ENCODE measurements at regions not wholly inside any gene's neighbourhood (a gene's known extent, or its start where the extent isn't known, plus 50 kb on each side); places are given as distances from the start of the nearest gene placed in this dataset.

DNA sequence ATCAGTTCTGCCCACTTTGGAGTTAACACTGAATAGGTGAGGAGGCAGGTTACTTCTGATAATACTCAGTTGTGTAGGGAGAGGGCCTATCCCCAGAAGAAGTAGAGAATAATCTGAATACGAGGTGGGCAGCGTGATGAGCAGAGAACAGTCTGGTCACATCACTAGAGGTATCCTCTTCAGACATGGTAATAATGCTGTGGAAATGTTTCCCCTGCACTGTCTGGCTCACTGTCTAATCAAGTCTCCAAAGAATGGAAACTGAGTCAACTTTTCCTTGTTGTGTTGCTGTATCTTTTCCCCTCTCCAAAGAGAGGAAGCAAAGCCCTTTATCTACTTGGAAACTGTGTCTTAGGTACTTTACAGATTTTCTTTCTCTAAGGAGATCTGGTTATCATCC is 110.9 kb upstream of the ANKRD55 start:
- TF ChIP-seq, protein P1, sequence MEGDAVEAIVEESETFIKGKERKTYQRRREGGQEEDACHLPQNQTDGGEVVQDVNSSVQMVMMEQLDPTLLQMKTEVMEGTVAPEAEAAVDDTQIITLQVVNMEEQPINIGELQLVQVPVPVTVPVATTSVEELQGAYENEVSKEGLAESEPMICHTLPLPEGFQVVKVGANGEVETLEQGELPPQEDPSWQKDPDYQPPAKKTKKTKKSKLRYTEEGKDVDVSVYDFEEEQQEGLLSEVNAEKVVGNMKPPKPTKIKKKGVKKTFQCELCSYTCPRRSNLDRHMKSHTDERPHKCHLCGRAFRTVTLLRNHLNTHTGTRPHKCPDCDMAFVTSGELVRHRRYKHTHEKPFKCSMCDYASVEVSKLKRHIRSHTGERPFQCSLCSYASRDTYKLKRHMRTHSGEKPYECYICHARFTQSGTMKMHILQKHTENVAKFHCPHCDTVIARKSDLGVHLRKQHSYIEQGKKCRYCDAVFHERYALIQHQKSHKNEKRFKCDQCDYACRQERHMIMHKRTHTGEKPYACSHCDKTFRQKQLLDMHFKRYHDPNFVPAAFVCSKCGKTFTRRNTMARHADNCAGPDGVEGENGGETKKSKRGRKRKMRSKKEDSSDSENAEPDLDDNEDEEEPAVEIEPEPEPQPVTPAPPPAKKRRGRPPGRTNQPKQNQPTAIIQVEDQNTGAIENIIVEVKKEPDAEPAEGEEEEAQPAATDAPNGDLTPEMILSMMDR (IDR thresholded peaks at IDR 0.05), result no peak
- H3K9me3 ChIP-seq, result no peaks in the 10 kb centered on the region
- no peaks in the 10 kb centered on the region for H3K27me3 ChIP-seq
- no peak overlapping the region for H3K4me3 ChIP-seq
- H3K27ac ChIP-seq, result no peak overlapping the region
- peaks cover 0 to 7% of the 10 kb centered on the region in 2 donors for H3K4me1 ChIP-seq
- no peak for DNase-seq (ENCODE audit: low spot score)
- H3K36me3 ChIP-seq, result no peaks in the 10 kb centered on the region

DNA sequence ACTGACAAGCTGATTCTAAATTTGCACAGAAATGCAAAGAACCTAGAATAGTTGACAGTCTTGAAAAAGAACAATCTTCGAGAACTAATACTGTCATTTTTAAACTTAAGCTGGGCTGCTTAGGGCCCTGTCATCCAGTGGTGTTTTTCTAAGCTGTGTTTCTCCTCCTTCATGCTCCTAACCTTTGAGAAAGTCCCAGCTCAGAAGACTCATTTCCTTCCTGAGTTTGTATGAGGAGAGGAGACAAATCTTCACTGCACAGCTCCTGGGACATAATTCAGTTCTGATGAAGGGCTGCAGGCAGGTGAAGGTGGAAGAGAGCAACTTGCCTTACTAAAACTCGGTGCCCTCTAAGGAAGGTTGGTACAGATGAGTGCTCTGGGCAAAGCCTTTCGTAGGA is 109.5 kb upstream of the ANKRD55 start:
- no peak overlapping the region for H3K4me3 ChIP-seq
- no peak overlapping the region for H3K27ac ChIP-seq
- DNase-seq (ENCODE audit: low spot score), result no peak
- no peaks in the 10 kb centered on the region for H3K36me3 ChIP-seq
- TF ChIP-seq, protein P1 (IDR thresholded peaks at IDR 0.05), result no peak
- no peaks in the 10 kb centered on the region for H3K9me3 ChIP-seq
- no peaks in the 10 kb centered on the region for H3K27me3 ChIP-seq
- H3K4me1 ChIP-seq, result peaks cover 0 to 7% of the 10 kb centered on the region in 2 donors

DNA sequence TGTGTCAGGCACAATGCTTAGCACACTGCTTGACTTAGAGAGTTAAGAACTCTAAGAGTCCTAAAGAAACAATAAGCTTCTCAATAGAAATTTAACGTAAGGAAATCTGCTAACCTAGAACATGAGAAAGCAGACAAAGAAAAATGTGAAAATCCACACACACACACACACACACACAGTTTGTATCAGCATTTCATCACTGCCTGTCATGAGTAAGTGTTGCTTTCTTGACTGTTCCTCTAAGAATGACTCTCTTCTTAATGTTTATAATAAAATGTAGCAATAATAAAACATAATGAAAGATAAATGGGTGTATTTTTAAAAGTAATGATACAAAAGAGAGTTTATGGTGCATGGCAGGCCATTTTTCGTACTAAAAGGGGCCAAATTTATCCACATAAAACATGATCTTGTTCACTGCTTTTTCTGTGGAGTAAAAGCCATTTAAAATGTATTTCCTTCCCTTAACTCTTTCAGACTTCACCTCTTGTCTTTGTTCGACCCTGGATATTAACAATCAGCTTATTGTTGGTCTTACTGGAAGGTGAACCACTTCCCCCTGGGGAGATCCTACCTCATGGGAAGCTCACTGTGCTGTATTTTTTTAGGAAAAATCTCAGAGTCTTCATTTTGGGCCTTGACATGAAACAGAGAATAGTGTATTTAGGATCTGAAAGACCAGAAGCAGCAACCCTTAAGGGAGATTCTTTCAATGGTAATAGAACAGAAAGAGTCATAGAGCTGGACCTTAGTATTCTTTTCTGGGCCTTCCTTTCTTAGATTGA is 107.3 kb upstream of the ANKRD55 start:
- no peaks in the 10 kb centered on the region for H3K36me3 ChIP-seq
- no peak overlapping the region for H3K27ac ChIP-seq
- no peak for DNase-seq (ENCODE audit: low spot score)
- no peaks in the 10 kb centered on the region for H3K27me3 ChIP-seq
- TF ChIP-seq, protein P1 (IDR thresholded peaks at IDR 0.05), result no peak
- H3K4me1 ChIP-seq, result no peaks in the 10 kb centered on the region
- H3K4me3 ChIP-seq, result no peak overlapping the region
- H3K9me3 ChIP-seq, result no peaks in the 10 kb centered on the region

DNA sequence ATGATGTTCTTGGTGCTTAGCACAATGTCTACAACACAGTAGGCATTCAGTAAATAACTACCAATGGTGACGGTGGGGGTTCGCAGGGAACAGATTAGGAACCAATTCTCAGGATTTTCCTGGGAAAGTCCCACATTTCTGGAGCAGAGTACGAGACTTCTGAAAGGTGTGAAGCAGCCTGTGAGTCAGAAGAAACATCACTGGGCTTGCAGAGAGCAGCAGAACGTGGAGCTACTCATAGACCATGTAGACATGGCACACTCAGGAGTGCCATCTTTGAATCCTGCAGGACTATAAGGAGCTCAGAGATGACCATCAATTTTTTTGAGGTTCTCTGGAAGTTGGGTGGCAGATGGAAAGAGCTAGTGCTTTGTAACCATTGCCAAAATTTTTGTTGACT is 106.6 kb upstream of the ANKRD55 start:
- H3K36me3 ChIP-seq, result no peaks in the 10 kb centered on the region
- H3K4me1 ChIP-seq, result no peaks in the 10 kb centered on the region
- no peak overlapping the region for H3K4me3 ChIP-seq
- no peak overlapping the region for H3K27ac ChIP-seq
- no peaks in the 10 kb centered on the region for H3K27me3 ChIP-seq
- H3K9me3 ChIP-seq, result peaks cover 0 to 3% of the 10 kb centered on the region in 2 donors
- DNase-seq (ENCODE audit: low spot score), result no peak
- TF ChIP-seq, protein P1 (IDR thresholded peaks at IDR 0.05), result no peak

DNA sequence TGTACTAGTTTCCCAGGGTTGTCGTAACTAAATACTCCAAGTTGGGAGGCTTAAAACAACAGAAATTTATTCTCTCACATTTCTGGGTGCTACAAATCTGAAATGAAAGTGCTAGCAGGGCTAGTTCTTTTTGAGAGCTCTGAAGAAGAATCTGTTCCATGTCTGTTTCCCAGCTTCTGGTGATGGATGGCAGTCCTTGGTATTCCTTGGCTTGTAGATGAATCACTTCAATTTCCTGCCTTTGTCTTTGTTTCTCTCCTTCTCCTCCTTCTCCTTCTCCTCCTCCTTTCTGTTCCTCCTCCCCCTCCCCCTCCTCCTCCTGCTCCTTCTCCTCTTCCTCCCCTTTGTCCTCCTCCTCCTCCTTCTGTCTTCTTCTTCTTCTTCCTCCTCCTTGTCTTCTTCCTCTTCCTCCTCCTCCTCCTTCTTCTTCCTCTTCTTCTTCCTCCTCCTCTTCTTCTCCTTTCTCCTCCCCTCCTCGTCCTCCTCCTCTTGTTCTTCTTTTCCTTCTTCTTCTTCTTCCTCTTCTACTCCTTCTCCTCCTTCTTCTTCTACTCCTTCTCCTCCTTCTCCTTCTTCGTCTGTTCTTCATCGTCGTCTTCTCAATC is 104.7 kb upstream of the ANKRD55 start:
- H3K36me3 ChIP-seq, result no peaks in the 10 kb centered on the region
- TF ChIP-seq, protein P1 (IDR thresholded peaks at IDR 0.05), result no peak
- no peak overlapping the region for H3K27ac ChIP-seq
- DNase-seq (ENCODE audit: low spot score), result no peak
- no peaks in the 10 kb centered on the region for H3K27me3 ChIP-seq
- H3K4me3 ChIP-seq, result no peak overlapping the region
- peaks cover 0 to 3% of the 10 kb centered on the region in 2 donors for H3K9me3 ChIP-seq
- no peaks in the 10 kb centered on the region for H3K4me1 ChIP-seq

Data from right atrium auricular region (tissue), 2 donors.